ENCODE measurements at regions not wholly inside any gene's neighbourhood (a gene's known extent, or its start where the extent isn't known, plus 50 kb on each side); places are given as distances from the start of the nearest gene placed in this dataset.

DNA sequence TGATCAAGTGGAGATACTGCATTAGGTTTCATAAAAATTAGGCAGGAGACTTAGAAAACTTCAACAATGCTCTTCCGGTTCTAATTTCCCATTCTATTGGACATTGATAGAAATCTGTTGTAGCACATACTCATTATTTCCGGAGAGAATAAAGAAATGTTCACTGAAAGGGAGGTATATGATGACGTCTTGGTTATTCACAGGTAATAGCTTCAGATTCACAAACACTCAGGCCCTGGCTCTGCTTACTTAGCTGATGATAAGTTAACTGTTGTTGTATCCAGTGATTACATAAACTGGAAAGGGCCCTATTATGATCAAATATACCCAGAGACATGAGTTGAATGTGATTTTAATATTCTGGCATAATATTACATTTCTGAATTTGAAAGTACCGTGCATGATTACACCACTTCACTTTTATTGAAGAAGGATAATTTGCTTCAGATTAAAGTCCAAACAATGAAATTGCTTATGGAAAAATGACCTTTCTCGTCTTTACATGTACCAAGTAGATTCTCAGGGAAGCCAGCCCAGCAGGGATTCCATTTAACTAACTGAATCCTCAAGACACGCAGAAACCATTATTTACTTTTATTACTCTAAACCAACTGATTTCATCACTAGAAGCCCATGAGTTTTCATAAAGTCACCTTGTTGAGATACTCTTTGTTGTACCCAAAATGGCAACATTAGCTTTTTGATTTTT lies 288.0 kb upstream of the PITRM1 start:
- TF ChIP-seq REST (IDR thresholded peaks at IDR 0.05; ENCODE audit: insufficient read depth in 1 of 2, low read depth in 2 of 2, low read length in 2 of 2), result no peak
- TF ChIP-seq POLR2AphosphoS5 (IDR thresholded peaks at IDR 0.05; ENCODE audit: low read depth, low read length), result no peak
